ENCODE measurements at regions not wholly inside any gene's neighbourhood (a gene's known extent, or its start where the extent isn't known, plus 50 kb on each side); places are given as distances from the start of the nearest gene placed in this dataset.
A peak's percentile ranks its signal among the peaks of the same experiment; 100 is the strongest.

- H3K4me3 ChIP-seq (ENCODE audit: low read depth, low read length): no peak overlapping the region
- TF ChIP-seq, protein P1, sequence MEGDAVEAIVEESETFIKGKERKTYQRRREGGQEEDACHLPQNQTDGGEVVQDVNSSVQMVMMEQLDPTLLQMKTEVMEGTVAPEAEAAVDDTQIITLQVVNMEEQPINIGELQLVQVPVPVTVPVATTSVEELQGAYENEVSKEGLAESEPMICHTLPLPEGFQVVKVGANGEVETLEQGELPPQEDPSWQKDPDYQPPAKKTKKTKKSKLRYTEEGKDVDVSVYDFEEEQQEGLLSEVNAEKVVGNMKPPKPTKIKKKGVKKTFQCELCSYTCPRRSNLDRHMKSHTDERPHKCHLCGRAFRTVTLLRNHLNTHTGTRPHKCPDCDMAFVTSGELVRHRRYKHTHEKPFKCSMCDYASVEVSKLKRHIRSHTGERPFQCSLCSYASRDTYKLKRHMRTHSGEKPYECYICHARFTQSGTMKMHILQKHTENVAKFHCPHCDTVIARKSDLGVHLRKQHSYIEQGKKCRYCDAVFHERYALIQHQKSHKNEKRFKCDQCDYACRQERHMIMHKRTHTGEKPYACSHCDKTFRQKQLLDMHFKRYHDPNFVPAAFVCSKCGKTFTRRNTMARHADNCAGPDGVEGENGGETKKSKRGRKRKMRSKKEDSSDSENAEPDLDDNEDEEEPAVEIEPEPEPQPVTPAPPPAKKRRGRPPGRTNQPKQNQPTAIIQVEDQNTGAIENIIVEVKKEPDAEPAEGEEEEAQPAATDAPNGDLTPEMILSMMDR (IDR thresholded peaks at IDR 0.05; ENCODE audit: insufficient read depth, low read length): no peak
- no peak for DNase-seq (ENCODE audit: low read depth)
Measured at GRCh38 chr1:75668813-75669212, 55.7 kb upstream of the ACADM start.

- TF ChIP-seq, protein P1 (IDR thresholded peaks at IDR 0.05; ENCODE audit: insufficient read depth, low read length): no peak
- no peak overlapping the region for H3K4me3 ChIP-seq (ENCODE audit: low read depth, low read length)
- no peak for DNase-seq (ENCODE audit: low read depth)
Measured at GRCh38 chr1:75671708-75672107, 52.8 kb upstream of the ACADM start.

DNA sequence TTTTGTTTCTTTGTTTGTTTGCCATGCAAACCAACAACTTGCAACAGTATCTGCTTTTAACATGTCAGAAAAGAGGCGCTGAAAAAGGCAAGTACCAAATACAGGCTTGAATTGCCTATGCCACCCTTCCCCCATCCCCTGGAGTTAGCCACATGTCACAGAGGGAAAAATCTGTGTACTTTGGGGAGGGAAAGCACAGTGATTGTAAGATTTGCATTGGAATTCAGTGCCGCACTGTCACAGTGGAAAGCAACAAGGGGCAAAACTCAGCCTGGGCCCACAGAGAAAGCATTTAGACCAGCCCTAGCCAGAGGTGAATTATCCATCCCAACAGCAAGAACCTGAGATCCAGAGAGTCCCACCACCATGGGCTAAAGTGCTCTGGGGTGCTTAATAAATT lies 52.4 kb upstream of the ACADM start:
- TF ChIP-seq, protein P1 (IDR thresholded peaks at IDR 0.05; ENCODE audit: insufficient read depth, low read length): no peak
- no peak for DNase-seq (ENCODE audit: low read depth)
- no peak overlapping the region for H3K4me3 ChIP-seq (ENCODE audit: low read depth, low read length)

GRCh38 chr1:75672528-75673393 lies 51.7 kb upstream of the ACADM start:
- TF ChIP-seq, protein P1 (IDR thresholded peaks at IDR 0.05; ENCODE audit: insufficient read depth, low read length): no peak
- peak; percentile 79 for DNase-seq (ENCODE audit: low read depth)
- no peak overlapping the region for H3K4me3 ChIP-seq (ENCODE audit: low read depth, low read length)

- H3K4me3 ChIP-seq (ENCODE audit: low read depth, low read length): no peak overlapping the region
- TF ChIP-seq, protein P1 (IDR thresholded peaks at IDR 0.05; ENCODE audit: insufficient read depth, low read length): no peak
- no peak for DNase-seq (ENCODE audit: low read depth)
Measured at GRCh38 chr1:75673399-75673798, 51.1 kb upstream of the ACADM start.

DNA sequence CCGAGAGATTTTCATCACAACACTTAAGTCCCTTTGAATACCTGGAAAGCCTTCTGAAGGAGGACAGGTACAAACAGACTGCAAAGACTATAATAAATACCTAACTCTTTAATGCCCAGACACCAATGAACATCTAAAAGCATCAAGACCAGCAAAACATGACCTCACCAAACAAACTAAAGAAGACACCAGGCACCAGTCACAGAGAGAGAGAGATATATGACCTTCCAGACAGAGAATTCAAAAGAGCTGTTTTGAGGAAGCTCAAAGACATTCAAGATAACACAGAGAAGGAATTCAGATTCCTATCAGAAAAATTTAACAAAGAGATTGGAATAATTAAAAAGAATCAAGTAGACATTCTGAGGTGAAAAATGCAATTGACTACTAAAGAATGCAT lies 50.6 kb upstream of the ACADM start:
- TF ChIP-seq, protein P1 (IDR thresholded peaks at IDR 0.05; ENCODE audit: insufficient read depth, low read length): no peak
- no peak for DNase-seq (ENCODE audit: low read depth)

More for the DNA sequence above, 50.6 kb upstream of the ACADM start:
- H3K4me3 ChIP-seq (ENCODE audit: low read depth, low read length): no peak overlapping the region

Measured in fibroblast of the aortic adventitia (primary cell).